ENCODE measurements at regions not wholly inside any gene's neighbourhood (a gene's known extent, or its start where the extent isn't known, plus 50 kb on each side); places are given as distances from the start of the nearest gene placed in this dataset.

DNA sequence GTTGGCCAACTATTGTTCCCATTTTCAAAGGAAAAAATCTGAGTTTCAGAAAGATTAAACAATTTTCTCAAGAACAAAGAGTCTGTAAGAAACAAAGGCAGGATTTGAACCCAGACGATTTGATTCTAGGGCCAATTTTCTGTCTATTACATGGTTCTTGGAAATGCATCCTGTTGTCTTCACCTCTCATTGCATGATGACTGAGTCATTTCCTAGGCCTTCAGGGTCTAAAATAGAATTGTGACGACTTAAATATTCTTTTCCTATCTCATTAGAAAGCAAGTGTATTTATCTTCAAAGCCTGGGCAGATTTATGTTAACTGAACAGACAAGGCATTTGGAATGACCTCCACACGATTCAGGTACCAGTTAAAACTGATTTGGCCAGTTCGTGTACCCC, 512.9 kb downstream of the NTRK2 start:
- TF ChIP-seq CTCF (conservative IDR thresholded peaks at IDR 0.05; ENCODE audit: low read depth, low read length) (no peak), EZH2 (IDR thresholded peaks at IDR 0.05; ENCODE audit: borderline replicate concordance, low read depth, low read length, poor library complexity, severe bottlenecking) (no peak)
